HCT116 (cell line): ENCODE measurements at regions not wholly inside any gene's neighbourhood (a gene's known extent, or its start where the extent isn't known, plus 50 kb on each side); places are given as distances from the start of the nearest gene placed in this dataset.

Experiments
- POLR2A ChIP-seq: IDR thresholded peaks from 2 replicates; pipeline ENCODE4 v1.7.0; 2011; ENCODE audit warnings: borderline replicate concordance; ENCODE audit not compliant: insufficient read depth, insufficient read length; ENCODE audit errors: extremely low read depth
- POLR2AphosphoS5 ChIP-seq: IDR thresholded peaks from 2 replicates; pipeline ENCODE4 v1.6.1; 2011; ENCODE audit warnings: mild to moderate bottlenecking, low read depth, low read length, moderate library complexity

DNA sequence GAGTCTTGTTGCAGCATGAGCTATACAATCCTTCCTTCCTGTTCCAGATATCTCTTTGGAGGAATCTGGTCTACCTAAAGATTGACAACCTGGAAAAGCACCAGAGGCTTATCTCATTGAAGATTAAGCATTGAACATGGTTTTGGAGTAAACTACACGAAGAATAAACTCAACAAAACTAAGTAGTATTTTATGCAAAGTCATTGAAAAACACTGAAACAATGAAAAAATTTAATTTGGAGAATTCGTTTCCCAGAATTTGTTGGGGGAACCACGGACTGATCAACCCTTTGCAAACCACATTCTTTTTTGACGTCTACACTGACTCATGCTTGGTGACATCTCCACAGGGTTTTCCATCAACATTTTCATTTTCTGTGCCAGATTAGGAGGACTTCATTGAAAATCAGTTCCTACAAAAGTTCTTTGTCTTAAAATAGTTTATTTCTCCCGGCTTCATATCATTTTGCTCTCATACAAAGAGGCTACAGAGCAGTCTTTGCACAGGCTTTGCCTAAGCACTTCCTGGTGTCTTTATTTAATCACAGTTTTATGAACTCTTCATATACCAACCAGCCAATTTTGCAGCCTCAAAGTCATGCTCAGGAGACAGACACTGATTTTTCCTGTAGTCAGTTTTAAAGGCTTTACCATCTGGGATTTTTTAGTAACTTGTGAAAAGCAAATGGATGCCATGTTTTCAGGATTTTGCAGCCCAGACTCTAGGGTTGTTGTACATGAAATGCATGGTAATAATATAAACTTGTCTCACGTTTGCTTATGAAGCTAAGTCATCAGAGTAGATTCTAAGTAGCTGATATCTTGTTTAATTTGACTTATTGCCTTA, 186.3 kb downstream of the C11orf91 start:
- TF ChIP-seq POLR2A (no peak), POLR2AphosphoS5 (no peak)
